Transverse colon (tissue), 3 donors: ENCODE measurements at regions not wholly inside any gene's neighbourhood (a gene's known extent, or its start where the extent isn't known, plus 50 kb on each side); places are given as distances from the start of the nearest gene placed in this dataset.

Experiments
- EP300 ChIP-seq: sonication (generic); formaldehyde crosslinking; IDR thresholded peaks from one replicate; pipeline ENCODE4 v1.6.1; 2017; ENCODE audit warnings: antibody characterized with exemption, low read depth
- POLR2A ChIP-seq: fragments of 450-650 bp; IDR thresholded peaks from one replicate; pipeline ENCODE4 v1.6.1; 2016; ENCODE audit warnings: antibody characterized with exemption, mild to moderate bottlenecking, moderate library complexity
- TF ChIP-seq, protein P1 (sequence below), 5 experiments: fragments of 200-600 bp in 3 of 5; fragments of 450-650 bp in 2 of 5; sonication (generic) in 3 of 5; IDR thresholded peaks; 1 replicate in 2 of 5; 2 replicates in 3 of 5; pipeline ENCODE4 v1.5.1; 2016 to 2017; ENCODE audit warnings: antibody characterized with exemption in 5 of 5, inconsistent platforms in 3 of 5, mild to moderate bottlenecking in 2 of 5, moderate library complexity in 1 of 5

- TF ChIP-seq POLR2A (no peak), EP300 (no peak)
- TF ChIP-seq, protein P1, sequence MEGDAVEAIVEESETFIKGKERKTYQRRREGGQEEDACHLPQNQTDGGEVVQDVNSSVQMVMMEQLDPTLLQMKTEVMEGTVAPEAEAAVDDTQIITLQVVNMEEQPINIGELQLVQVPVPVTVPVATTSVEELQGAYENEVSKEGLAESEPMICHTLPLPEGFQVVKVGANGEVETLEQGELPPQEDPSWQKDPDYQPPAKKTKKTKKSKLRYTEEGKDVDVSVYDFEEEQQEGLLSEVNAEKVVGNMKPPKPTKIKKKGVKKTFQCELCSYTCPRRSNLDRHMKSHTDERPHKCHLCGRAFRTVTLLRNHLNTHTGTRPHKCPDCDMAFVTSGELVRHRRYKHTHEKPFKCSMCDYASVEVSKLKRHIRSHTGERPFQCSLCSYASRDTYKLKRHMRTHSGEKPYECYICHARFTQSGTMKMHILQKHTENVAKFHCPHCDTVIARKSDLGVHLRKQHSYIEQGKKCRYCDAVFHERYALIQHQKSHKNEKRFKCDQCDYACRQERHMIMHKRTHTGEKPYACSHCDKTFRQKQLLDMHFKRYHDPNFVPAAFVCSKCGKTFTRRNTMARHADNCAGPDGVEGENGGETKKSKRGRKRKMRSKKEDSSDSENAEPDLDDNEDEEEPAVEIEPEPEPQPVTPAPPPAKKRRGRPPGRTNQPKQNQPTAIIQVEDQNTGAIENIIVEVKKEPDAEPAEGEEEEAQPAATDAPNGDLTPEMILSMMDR (IDR thresholded peaks at IDR 0.05) = no peak
Observed at GRCh38 chr17:72259922-72260321, 139.1 kb downstream of the SOX9 start.
